Amniotic epithelial cell (primary cell): ENCODE measurements at regions not wholly inside any gene's neighbourhood (a gene's known extent, or its start where the extent isn't known, plus 50 kb on each side); places are given as distances from the start of the nearest gene placed in this dataset.

Experiments used
- DNase-seq: peaks from one replicate; pipeline ENCODE4 v3.0.0-alpha.2; 2010; ENCODE audit warnings: low read depth

DNA sequence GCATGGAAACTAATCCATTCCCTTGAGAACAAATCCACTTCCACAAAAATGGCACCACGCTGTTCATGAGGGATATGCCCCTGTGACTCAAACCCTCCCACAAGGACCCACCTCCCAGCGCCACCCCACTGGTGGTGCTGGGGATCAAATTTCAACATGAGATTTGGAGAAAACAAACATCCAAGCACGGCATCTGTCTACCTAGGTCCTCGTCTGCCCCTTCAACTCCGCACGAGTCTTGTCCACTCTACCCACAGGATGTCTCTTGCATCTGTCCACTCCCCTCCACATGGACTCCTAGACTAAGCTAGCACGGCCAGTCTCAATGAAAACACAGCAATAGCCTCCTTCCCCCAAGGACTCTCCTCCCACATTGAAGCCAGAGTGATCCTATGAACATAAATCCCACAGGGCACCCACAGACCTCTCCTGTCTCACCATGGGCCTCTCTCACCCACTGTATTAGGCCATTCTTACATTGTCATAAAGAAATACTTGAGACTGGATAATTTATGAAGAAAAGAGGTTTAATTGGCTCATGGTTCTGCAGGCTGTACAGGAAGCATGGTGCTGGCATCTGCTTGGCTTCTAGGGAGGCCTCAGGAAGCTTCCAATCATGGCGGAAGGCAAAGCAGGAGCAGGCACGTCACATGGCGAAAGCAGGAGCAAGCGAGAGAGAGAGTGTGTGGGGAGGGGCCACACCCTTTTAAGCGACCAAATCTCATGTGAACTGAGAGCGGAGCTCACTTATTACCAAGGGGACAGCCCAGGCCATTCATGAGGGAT lies 101.4 kb downstream of the TOMM20 start:
- DNase-seq, result no peak

DNA sequence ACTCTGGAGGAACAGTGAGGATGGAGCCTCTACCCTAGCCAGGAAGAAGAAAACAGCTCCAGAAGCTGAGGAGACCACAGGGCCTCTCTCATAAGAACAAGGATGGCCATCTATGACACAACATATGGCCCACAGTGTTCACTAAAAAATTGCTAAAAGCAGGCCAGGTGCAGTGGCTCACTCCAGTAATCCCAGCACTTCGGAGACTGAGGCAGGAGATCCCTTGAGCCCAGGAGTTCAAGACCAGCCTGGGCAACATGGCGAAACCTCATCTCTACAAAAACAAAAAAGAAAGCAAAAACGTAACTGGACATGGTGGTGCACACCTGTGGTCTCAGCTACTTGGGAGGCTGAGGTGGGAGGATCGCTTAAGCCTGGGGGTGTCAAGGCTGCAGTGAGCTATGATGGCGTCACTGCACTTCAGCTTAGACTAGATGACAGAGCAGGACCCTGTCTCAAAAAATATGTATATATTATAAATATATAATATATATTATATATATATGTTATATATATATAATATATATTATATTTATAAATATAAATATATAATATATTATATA lies 103.1 kb downstream of the TOMM20 start:
- DNase-seq, result no peak

DNA sequence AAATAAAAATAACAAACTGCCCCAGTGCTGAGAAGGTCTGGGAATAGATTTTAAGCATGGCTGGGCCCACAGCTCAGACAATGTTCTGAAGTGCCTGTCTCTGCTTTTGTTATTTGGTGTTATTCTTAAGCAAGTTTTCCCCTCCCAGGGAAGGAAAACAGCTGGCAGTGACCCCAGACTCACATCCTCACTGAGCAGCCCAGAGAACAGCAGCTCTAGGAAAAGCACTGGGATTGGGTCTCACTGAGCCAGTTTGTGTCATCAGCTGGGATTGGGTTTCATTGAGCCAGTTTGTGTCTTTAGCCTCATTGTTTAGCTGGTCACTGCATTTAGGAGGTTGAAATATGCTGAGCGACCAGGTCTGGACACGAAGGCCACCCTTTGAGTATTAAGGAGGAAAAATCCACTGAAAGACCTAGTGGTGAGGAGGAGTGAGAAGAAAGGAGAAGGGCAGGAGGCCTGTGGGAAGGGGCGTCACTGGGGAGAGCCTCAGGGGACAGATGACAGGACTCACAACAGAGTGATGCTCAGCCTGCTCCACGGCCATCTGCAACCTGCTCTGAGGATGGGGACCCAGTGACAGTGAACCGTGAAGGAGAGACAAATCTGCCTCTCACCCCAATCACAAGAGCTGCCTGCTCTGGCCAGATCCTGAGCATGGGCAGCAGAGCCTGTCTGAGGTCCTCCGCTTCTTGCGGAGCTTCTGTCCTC lies 103.8 kb downstream of the TOMM20 start:
- no peak for DNase-seq

DNA sequence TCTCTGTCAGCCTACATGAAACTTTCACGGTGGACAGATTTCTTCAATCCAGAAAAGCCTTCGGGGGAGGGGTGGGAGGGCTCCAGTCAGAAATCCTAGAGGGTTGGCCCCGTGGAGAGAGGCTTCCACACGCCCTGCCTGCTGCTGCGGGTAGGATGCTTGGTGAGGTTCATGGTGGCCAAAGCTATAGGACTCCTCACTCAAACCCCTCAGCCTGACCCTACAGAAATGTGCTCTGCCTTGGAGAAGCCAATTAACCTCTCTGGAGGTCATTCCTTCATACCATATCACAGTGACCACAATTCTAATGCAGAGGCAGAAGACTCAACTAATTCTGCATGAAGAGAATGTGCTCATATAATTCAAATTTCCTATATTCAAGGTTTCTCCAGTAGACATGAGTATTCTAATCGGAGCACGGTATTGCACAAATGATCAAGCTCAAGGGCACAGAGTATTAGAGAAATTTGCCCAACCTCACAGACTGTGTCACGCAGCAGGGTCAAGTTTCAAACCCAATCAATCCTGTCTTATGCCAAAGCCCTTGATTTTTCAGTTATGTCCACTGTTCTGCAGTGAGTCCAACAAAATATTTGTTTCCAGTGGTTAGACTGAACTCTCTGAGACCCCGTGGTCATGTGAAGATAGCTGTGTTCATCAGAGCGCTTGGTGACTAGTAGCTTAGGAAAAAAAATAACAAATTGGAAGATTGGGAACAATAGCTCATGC lies 104.8 kb downstream of the TOMM20 start:
- peak; percentile 14 for DNase-seq

- no peak for DNase-seq
Observed at GRCh38 chr1:235022981-235023710, 105.5 kb downstream of the TOMM20 start.

- DNase-seq, result no peak
Observed at GRCh38 chr1:235022341-235022980, 106.2 kb downstream of the TOMM20 start.

GRCh38 chr1:235021815-235022214 lies 106.8 kb downstream of the TOMM20 start:
- DNase-seq, result no peak

GRCh38 chr1:235021321-235021720 lies 107.3 kb downstream of the TOMM20 start:
- DNase-seq, result no peak

DNA sequence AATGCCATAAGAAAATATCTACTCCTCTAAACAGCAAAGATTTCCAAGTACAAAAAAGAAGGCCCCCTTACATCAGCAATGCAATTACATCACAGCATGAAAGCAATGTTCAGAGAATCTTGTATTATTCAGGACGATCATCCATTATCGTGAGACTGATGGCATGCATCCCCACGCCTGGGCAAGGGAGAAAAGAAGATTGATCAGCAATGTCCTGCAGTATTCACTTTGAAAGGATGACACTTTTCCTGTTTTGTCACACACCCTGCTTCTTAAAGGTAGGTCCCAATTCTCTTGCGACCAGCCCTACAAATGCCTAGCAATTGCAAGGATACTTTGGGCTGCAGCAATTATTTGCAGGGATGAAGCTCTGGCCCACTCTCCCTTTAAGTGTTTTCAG lies 108.7 kb downstream of the TOMM20 start:
- DNase-seq, result no peak

GRCh38 chr1:235019471-235019870 lies 109.2 kb downstream of the TOMM20 start:
- DNase-seq, result peak; percentile 86

GRCh38 chr1:235018720-235019444 lies 109.8 kb downstream of the TOMM20 start:
- DNase-seq, result no peak

GRCh38 chr1:235018161-235018560 lies 110.5 kb downstream of the TOMM20 start:
- peak; percentile 98 for DNase-seq

DNA sequence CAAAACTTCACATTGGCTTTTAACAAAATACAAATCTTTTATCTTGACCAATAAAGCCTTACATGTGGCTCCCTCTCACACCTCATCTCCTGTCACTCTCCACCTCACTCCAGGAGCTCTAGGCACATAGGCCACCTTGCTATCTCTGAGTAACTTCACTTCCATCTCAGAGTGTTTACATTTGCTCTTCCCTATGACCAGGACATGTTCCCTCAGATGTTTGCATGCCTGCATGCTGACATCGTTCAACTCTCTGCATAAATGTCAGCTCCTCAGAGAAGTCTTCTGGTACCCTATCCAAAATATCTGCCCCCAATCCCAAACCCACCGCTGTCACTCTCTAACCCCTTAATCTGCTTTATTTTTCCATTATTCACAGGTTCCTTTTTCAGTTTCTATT lies 110.9 kb downstream of the TOMM20 start:
- no peak for DNase-seq

- no peak for DNase-seq
Observed at GRCh38 chr1:235017191-235017590, 111.4 kb downstream of the TOMM20 start.

DNA sequence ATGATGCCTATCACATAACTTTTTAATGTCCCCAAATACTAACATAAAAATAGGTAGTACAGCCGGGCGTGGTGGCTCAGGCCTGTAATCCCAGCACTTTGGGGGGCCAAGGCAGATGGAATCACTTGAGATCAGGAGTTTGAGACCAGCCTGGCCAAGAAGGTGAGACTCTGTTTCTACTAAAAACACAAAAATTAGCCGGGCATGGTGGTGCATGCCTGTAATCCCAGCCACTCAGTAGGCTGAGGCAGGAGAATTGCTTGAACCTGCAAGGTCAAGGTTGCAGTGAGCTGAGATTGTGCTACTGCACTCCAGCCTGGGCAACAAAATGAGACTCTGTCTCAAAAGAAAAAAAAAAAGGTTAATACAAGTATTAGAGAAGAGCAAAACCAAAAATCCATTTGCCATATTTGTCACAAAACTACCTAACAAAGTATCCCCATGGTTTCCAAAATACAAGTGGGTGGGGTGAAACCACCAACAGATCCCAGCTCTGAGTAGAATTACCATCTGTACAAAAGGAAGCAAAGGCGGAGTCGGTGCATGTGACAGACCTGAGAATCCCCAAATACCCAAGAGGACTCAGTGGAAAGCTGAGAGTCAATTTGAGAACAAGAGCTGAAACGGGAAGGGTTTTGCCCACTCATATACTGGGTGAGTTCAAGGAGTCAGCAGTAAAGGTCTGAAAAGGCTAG lies 113.2 kb downstream of the TOMM20 start:
- no peak for DNase-seq

- DNase-seq, result no peak
Observed at GRCh38 chr1:235014756-235015155, 113.9 kb downstream of the TOMM20 start.

DNA sequence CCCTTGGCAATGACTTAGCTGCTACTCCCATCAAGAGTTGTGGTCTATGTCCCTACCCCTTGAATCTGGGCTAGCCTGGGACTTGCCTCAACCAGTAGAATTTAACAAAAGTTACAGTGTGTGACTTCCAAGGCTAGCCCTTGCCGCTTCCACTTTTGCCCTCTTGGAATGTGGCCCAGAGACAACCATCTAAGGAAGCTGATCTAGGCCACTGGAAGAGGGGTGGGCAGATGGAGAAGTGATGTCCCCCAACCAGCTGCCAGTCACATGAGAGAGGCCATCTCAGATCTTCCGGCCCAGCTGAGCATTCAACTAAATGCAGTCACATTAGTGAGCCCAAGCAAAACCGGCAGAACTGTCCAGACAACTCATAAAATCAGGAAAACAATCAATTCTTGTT lies 115.1 kb downstream of the TOMM20 start:
- no peak for DNase-seq

- DNase-seq, result no peak
Observed at GRCh38 chr1:235012436-235013210, 116.0 kb downstream of the TOMM20 start.
